Coronary artery (tissue), 2 donors: ENCODE measurements at regions not wholly inside any gene's neighbourhood (a gene's known extent, or its start where the extent isn't known, plus 50 kb on each side); places are given as distances from the start of the nearest gene placed in this dataset.

ENCODE experiments used
- DNase-seq: peaks from one replicate; pipeline ENCODE4 v3.0.0-alpha.2; 2017; ENCODE audit warnings: low spot score
- H3K27ac ChIP-seq, 2 donors: fragments of 200-600 bp; sonication (generic); one replicate each; pipeline ENCODE4 v1.5.1; 2016 to 2019
- H3K4me3 ChIP-seq: fragments of 200-600 bp; sonication (generic); 2 replicates; pipeline ENCODE4 v1.5.1; 2016; ENCODE audit warnings: mild to moderate bottlenecking, moderate library complexity
- TF ChIP-seq, protein P1 (sequence below): fragments of 200-600 bp; sonication (generic); IDR thresholded peaks from one replicate; pipeline ENCODE4 v1.5.1; 2019; ENCODE audit warnings: antibody characterized with exemption

GRCh38 chr3:86673991-86674390, 317.0 kb downstream of the VGLL3 start:
- no peak overlapping the region for H3K4me3 ChIP-seq
- no peak overlapping the region for H3K27ac ChIP-seq
- no peak for DNase-seq
- TF ChIP-seq, protein P1, sequence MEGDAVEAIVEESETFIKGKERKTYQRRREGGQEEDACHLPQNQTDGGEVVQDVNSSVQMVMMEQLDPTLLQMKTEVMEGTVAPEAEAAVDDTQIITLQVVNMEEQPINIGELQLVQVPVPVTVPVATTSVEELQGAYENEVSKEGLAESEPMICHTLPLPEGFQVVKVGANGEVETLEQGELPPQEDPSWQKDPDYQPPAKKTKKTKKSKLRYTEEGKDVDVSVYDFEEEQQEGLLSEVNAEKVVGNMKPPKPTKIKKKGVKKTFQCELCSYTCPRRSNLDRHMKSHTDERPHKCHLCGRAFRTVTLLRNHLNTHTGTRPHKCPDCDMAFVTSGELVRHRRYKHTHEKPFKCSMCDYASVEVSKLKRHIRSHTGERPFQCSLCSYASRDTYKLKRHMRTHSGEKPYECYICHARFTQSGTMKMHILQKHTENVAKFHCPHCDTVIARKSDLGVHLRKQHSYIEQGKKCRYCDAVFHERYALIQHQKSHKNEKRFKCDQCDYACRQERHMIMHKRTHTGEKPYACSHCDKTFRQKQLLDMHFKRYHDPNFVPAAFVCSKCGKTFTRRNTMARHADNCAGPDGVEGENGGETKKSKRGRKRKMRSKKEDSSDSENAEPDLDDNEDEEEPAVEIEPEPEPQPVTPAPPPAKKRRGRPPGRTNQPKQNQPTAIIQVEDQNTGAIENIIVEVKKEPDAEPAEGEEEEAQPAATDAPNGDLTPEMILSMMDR = no peak

GRCh38 chr3:86661817-86662216, 329.1 kb downstream of the VGLL3 start:
- no peak for DNase-seq
- TF ChIP-seq, protein P1 = no peak
- H3K27ac ChIP-seq = no peak overlapping the region
- H3K4me3 ChIP-seq = no peak overlapping the region

- no peak overlapping the region for H3K4me3 ChIP-seq
- no peak for DNase-seq
- no peak overlapping the region for H3K27ac ChIP-seq
- TF ChIP-seq, protein P1 = no peak
These were observed 332.1 kb downstream of the VGLL3 start for GRCh38 chr3:86658876-86659275.

DNA sequence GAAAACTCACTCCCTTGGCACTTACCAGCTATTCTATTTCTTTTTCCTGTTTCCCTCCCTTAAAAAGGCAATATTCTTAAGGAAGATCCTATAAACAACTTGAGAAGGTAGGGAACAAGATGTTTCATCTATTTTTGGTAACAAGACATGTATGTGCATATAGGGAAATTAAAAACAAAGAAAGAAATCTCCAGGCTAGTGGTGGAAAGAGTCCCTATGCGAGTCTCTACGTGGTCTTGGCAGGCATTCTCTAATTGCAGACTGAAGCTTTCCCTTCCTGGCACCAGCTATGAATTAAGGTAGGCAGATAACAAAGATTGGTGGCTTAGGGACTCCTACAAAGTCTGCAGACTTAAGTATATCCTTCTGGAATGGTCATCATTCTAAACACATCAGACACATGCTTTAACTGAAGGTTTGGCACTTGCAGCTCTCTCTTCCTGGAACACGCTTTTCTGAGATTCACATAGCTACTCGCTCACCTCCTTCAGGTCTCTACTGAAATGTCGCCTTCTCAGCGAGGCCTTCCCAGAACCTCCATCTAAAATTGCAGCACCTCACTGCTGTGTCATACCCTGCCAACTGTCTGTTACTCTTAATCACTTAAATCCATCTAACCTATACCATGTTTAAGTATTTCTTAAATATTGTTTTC, 336.0 kb downstream of the VGLL3 start:
- no peak overlapping the region for H3K4me3 ChIP-seq
- TF ChIP-seq, protein P1 = no peak
- no peak overlapping the region for H3K27ac ChIP-seq
- no peak for DNase-seq

DNA sequence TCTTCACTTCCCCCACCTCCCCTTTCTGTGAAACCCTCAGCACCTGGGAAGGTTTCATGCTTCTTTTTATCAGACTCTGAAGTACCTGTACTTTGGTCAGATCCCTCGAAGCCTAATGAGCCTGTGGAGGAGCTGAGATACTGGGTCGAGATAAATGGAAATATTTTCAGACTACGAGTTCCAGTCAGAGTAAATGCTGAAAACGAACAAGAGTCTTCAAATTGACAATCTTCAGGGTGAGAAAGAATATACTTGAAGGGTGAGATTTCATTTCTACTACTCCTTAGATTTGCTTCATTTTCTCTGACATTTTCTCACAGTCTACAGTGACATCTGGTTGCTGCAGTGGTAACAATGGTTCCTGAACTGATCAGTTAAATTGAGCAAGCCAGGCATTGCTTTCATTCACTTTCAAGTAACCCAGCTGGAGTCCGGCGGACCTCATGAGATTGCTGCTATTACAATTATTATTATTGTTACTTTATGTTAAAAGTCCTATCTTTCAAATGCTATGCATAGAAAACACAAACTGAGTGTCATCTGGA, 337.2 kb downstream of the VGLL3 start:
- Histone ChIP-seq H3K4me3 (no peak overlapping the region), H3K27ac (no peak overlapping the region)
- TF ChIP-seq, protein P1 = no peak
- no peak for DNase-seq

DNA sequence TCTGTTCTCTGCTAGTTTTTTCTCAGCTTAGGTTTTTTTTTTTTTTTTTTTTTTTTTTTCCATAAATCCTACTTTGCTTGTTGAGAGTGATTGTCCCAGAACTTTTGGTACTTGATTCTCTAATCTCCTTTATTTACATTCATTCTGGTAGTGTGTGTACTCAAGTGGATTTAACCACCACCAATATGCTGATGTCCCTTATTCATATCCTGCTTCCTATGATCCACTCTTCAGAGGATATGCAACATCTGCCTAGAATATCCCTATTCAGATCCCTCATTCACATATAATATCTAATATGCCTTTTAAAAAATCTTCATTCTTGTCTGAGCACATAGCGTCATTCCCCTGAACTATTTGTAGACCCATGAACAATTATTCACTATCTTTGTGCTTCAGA, 342.9 kb downstream of the VGLL3 start:
- DNase-seq = no peak
- TF ChIP-seq, protein P1 = no peak

DNA sequence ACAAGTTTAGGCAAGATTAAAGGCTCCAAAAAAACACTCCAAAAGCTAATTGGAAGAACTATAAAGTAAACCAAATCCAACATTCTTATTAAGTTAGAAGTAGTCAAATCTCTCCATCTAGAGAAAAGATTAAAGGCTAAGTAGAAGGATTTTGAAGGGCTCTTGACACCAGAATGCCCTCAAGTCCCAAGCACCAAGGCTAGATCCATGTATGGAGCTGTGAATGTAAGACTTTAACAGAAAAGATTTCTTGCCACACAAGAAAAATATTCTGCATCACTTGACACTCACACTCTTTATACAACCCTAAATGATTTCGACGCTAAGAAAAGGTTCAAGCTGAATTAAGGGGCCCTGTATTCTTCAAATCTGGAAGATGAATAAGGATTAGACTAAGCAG, 345.2 kb downstream of the VGLL3 start:
- no peak overlapping the region for H3K4me3 ChIP-seq
- DNase-seq = no peak
- TF ChIP-seq, protein P1 = no peak

More for the DNA sequence above, 342.9 kb downstream of the VGLL3 start:
- no peak overlapping the region for H3K27ac ChIP-seq
- no peak overlapping the region for H3K4me3 ChIP-seq

More for the DNA sequence above, 345.2 kb downstream of the VGLL3 start:
- H3K27ac ChIP-seq = no peak overlapping the region
